ENCODE measurements at regions not wholly inside any gene's neighbourhood (a gene's known extent, or its start where the extent isn't known, plus 50 kb on each side); places are given as distances from the start of the nearest gene placed in this dataset.
"Not testable (repeated sequence)": the region's sequence is repeated elsewhere in the genome, so short reads cannot be mapped to it uniquely, and the experiment has no call there.

GRCh38 chr10:45564303-45564959 is 108.1 kb downstream of the ZFAND4 start:
- no peak overlapping the region for H3K9ac ChIP-seq (ENCODE audit: low read length in 5 of 5)
- H3K4me1 ChIP-seq (ENCODE audit: control insufficient read depth in 5 of 5, insufficient read depth in 5 of 5, low read length in 5 of 5) = peaks cover 0 to 2% (median 0%) of the 10 kb centered on the region in 5 donors
- H3K4me3 ChIP-seq (ENCODE audit: low read depth in 1 of 5, low read length in 5 of 5) = no peak overlapping the region
- no peaks in the 10 kb centered on the region for H3K27me3 ChIP-seq (ENCODE audit: control insufficient read depth in 5 of 5, insufficient read depth in 4 of 5, low read length in 5 of 5)
- no peak overlapping the region for H3K27ac ChIP-seq (ENCODE audit: low read depth, low read length)
- no peaks in the 10 kb centered on the region for H3K9me3 ChIP-seq (ENCODE audit: control insufficient read depth in 5 of 5, low read length in 5 of 5)
- peaks cover 0 to 4% (median 0%) of the 10 kb centered on the region in 5 donors for H3K36me3 ChIP-seq (ENCODE audit: control insufficient read depth in 5 of 5, insufficient read depth in 5 of 5, low read length in 5 of 5)

GRCh38 chr10:45561952-45562351 is 110.6 kb downstream of the ZFAND4 start:
- no peak overlapping the region for H3K9ac ChIP-seq (ENCODE audit: low read length in 5 of 5)
- no peaks in the 10 kb centered on the region for H3K27me3 ChIP-seq (ENCODE audit: control insufficient read depth in 5 of 5, insufficient read depth in 4 of 5, low read length in 5 of 5)
- no peak overlapping the region for H3K27ac ChIP-seq (ENCODE audit: low read depth, low read length)
- no peak overlapping the region for H3K4me3 ChIP-seq (ENCODE audit: low read depth in 1 of 5, low read length in 5 of 5)
- no peaks in the 10 kb centered on the region for H3K9me3 ChIP-seq (ENCODE audit: control insufficient read depth in 5 of 5, low read length in 5 of 5)
- H3K4me1 ChIP-seq (ENCODE audit: control insufficient read depth in 5 of 5, insufficient read depth in 5 of 5, low read length in 5 of 5) = peaks cover 0 to 12% (median 10%) of the 10 kb centered on the region in 5 donors
- peaks cover 0 to 4% (median 0%) of the 10 kb centered on the region in 5 donors for H3K36me3 ChIP-seq (ENCODE audit: control insufficient read depth in 5 of 5, insufficient read depth in 5 of 5, low read length in 5 of 5)

- peaks cover 0 to 4% (median 0%) of the 10 kb centered on the region in 5 donors for H3K36me3 ChIP-seq (ENCODE audit: control insufficient read depth in 5 of 5, insufficient read depth in 5 of 5, low read length in 5 of 5)
- H3K9me3 ChIP-seq (ENCODE audit: control insufficient read depth in 5 of 5, low read length in 5 of 5) = no peaks in the 10 kb centered on the region
- H3K27ac ChIP-seq (ENCODE audit: low read depth, low read length) = no peak overlapping the region
- peaks cover 0 to 21% (median 14%) of the 10 kb centered on the region in 5 donors for H3K4me1 ChIP-seq (ENCODE audit: control insufficient read depth in 5 of 5, insufficient read depth in 5 of 5, low read length in 5 of 5)
- H3K9ac ChIP-seq (ENCODE audit: low read length in 5 of 5) = no peak overlapping the region
- no peak overlapping the region for H3K4me3 ChIP-seq (ENCODE audit: low read depth in 1 of 5, low read length in 5 of 5)
- H3K27me3 ChIP-seq (ENCODE audit: control insufficient read depth in 5 of 5, insufficient read depth in 4 of 5, low read length in 5 of 5) = no peaks in the 10 kb centered on the region
Observed at GRCh38 chr10:45560262-45560661, 112.3 kb downstream of the ZFAND4 start.

DNA sequence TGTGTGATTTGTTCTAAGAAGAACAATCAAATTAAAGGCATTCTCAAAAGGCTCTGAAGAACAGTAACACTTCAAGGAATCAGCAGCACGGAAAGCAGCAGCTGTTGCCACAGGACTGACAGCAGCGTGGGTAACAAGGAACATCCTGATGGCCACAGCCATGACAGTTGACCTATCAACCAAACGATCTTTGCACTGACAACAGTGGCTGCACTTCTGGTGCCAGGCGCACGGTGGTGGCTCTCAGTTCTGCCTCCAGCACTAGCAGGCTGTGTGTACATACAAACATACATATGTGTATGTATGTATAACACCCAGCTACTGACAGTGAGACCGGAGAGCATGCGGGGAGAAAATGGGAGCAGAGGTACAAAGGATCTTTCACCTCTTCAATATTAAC is 114.1 kb downstream of the ZFAND4 start:
- no peaks in the 10 kb centered on the region for H3K27me3 ChIP-seq (ENCODE audit: control insufficient read depth in 5 of 5, insufficient read depth in 4 of 5, low read length in 5 of 5)
- no peaks in the 10 kb centered on the region for H3K9me3 ChIP-seq (ENCODE audit: control insufficient read depth in 5 of 5, low read length in 5 of 5)
- H3K27ac ChIP-seq (ENCODE audit: low read depth, low read length) = no peak overlapping the region
- no peak overlapping the region for H3K9ac ChIP-seq (ENCODE audit: low read length in 5 of 5)
- peaks cover 0 to 4% (median 0%) of the 10 kb centered on the region in 5 donors for H3K36me3 ChIP-seq (ENCODE audit: control insufficient read depth in 5 of 5, insufficient read depth in 5 of 5, low read length in 5 of 5)
- peaks cover 0 to 21% (median 14%) of the 10 kb centered on the region in 5 donors for H3K4me1 ChIP-seq (ENCODE audit: control insufficient read depth in 5 of 5, insufficient read depth in 5 of 5, low read length in 5 of 5)
- no peak overlapping the region for H3K4me3 ChIP-seq (ENCODE audit: low read depth in 1 of 5, low read length in 5 of 5)

DNA sequence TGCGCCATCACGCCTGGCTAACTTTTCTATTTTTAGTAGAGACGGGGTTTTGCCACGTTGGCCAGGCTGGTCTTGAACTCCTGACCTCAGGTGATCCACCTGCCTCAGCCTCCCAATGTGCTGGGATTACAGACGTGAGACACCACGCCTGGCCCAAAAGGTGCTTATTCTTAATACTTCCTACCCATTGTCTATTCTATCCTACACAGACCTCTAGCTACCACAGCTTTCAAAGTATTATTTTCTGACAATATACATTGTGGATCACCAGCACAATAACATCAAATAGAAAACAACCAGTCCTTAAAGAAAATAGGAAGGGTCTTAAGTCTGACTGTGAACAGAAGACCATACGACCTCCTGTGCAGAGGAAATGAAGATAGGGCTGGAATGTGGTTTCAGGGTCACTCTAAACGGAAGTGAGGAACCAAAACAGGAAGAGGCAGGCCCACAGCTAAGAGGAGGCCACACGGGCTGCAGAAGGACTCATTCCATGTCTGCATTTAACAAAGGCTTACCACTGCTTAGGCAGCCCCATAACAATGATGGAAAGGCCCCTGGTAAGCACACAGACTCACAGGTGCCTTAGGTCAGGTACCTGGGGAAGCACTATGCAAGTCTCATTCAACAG is 115.2 kb downstream of the ZFAND4 start:
- no peaks in the 10 kb centered on the region for H3K27me3 ChIP-seq (ENCODE audit: control insufficient read depth in 5 of 5, insufficient read depth in 4 of 5, low read length in 5 of 5)
- no peak overlapping the region for H3K27ac ChIP-seq (ENCODE audit: low read depth, low read length)
- peaks cover 0 to 4% (median 0%) of the 10 kb centered on the region in 5 donors for H3K36me3 ChIP-seq (ENCODE audit: control insufficient read depth in 5 of 5, insufficient read depth in 5 of 5, low read length in 5 of 5)
- H3K4me1 ChIP-seq (ENCODE audit: control insufficient read depth in 5 of 5, insufficient read depth in 5 of 5, low read length in 5 of 5) = peaks cover 0 to 21% (median 14%) of the 10 kb centered on the region in 5 donors
- peak overlapping the region in 1 of 5 donors; percentile 26 for H3K4me3 ChIP-seq (ENCODE audit: low read depth in 1 of 5, low read length in 5 of 5)
- H3K9me3 ChIP-seq (ENCODE audit: control insufficient read depth in 5 of 5, low read length in 5 of 5) = no peaks in the 10 kb centered on the region
- no peak overlapping the region for H3K9ac ChIP-seq (ENCODE audit: low read length in 5 of 5)

- H3K9me3 ChIP-seq (ENCODE audit: control insufficient read depth in 5 of 5, low read length in 5 of 5) = no peaks in the 10 kb centered on the region
- no peak overlapping the region for H3K9ac ChIP-seq (ENCODE audit: low read length in 5 of 5)
- no peak overlapping the region for H3K4me3 ChIP-seq (ENCODE audit: low read depth in 1 of 5, low read length in 5 of 5)
- no peaks in the 10 kb centered on the region for H3K27me3 ChIP-seq (ENCODE audit: control insufficient read depth in 5 of 5, insufficient read depth in 4 of 5, low read length in 5 of 5)
- no peak overlapping the region for H3K27ac ChIP-seq (ENCODE audit: low read depth, low read length)
- peaks cover 0 to 21% (median 14%) of the 10 kb centered on the region in 5 donors for H3K4me1 ChIP-seq (ENCODE audit: control insufficient read depth in 5 of 5, insufficient read depth in 5 of 5, low read length in 5 of 5)
- H3K36me3 ChIP-seq (ENCODE audit: control insufficient read depth in 5 of 5, insufficient read depth in 5 of 5, low read length in 5 of 5) = peaks cover 0 to 4% (median 0%) of the 10 kb centered on the region in 5 donors
Observed at GRCh38 chr10:45555795-45556194, 116.8 kb downstream of the ZFAND4 start.

- not testable (repeated sequence) for H3K9ac ChIP-seq (ENCODE audit: low read length in 5 of 5); H3K9me3 ChIP-seq (ENCODE audit: control insufficient read depth in 5 of 5, low read length in 5 of 5); H3K27ac ChIP-seq (ENCODE audit: low read depth, low read length); H3K36me3 ChIP-seq (ENCODE audit: control insufficient read depth in 5 of 5, insufficient read depth in 5 of 5, low read length in 5 of 5); H3K4me3 ChIP-seq (ENCODE audit: low read depth in 1 of 5, low read length in 5 of 5); H3K27me3 ChIP-seq (ENCODE audit: control insufficient read depth in 5 of 5, insufficient read depth in 4 of 5, low read length in 5 of 5)
- H3K4me1 ChIP-seq (ENCODE audit: control insufficient read depth in 5 of 5, insufficient read depth in 5 of 5, low read length in 5 of 5) = peaks cover 0 to 18% (median 14%) of the 10 kb centered on the region in 5 donors
Observed at GRCh38 chr10:45555332-45555731, 117.2 kb downstream of the ZFAND4 start.

DNA sequence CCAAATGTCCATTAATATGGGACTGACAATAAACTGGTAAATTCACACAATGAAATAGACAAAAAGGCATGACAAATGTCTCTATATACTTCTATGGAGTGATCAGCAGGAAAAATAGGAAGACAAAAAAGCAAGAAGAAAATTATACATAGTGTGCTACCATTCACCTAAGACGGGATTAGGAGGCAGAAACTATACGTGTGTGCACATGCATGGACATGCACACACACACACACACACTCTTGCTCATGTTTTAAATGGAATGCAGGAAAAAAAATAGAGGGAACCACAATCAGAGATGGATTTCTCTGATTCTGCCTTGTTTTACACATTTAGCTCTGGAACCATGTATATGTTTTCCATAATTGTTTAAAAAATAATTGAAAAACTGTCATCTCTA is 119.0 kb downstream of the ZFAND4 start:
- H3K9ac ChIP-seq (ENCODE audit: low read length in 5 of 5) = no peak overlapping the region
- no peaks in the 10 kb centered on the region for H3K9me3 ChIP-seq (ENCODE audit: control insufficient read depth in 5 of 5, low read length in 5 of 5)
- H3K36me3 ChIP-seq (ENCODE audit: control insufficient read depth in 5 of 5, insufficient read depth in 5 of 5, low read length in 5 of 5) = peaks cover 0 to 8% (median 2%) of the 10 kb centered on the region in 5 donors
- H3K4me3 ChIP-seq (ENCODE audit: low read depth in 1 of 5, low read length in 5 of 5) = no peak overlapping the region
- peaks cover 0 to 18% (median 14%) of the 10 kb centered on the region in 5 donors for H3K4me1 ChIP-seq (ENCODE audit: control insufficient read depth in 5 of 5, insufficient read depth in 5 of 5, low read length in 5 of 5)
- H3K27ac ChIP-seq (ENCODE audit: low read depth, low read length) = no peak overlapping the region
- no peaks in the 10 kb centered on the region for H3K27me3 ChIP-seq (ENCODE audit: control insufficient read depth in 5 of 5, insufficient read depth in 4 of 5, low read length in 5 of 5)

DNA sequence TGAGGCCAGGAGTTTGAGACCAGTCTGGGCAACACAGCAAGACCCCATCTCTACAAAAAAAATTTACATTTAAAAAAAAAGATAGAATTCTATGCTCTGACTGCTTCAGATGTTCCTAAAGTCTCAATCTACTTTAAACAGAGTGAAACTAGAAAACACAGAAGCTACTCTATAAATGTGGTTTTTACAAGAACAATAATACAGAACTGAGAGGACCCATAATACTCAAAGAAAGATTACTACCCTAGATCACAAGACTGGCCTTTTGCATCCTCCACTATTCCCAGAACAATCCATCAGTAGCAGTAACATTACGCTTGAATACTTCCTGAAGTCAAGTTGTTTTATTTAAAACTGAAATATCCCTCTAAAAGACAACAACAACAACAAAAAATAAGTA is 119.4 kb downstream of the ZFAND4 start:
- Histone ChIP-seq H3K27me3 (ENCODE audit: control insufficient read depth in 5 of 5, insufficient read depth in 4 of 5, low read length in 5 of 5) (no peaks in the 10 kb centered on the region), H3K4me1 (ENCODE audit: control insufficient read depth in 5 of 5, insufficient read depth in 5 of 5, low read length in 5 of 5) (peaks cover 0 to 15% (median 14%) of the 10 kb centered on the region in 5 donors), H3K9ac (ENCODE audit: low read length in 5 of 5) (no peak overlapping the region), H3K4me3 (ENCODE audit: low read depth in 1 of 5, low read length in 5 of 5) (no peak overlapping the region), H3K36me3 (ENCODE audit: control insufficient read depth in 5 of 5, insufficient read depth in 5 of 5, low read length in 5 of 5) (peaks cover 0 to 8% (median 2%) of the 10 kb centered on the region in 5 donors), H3K9me3 (ENCODE audit: control insufficient read depth in 5 of 5, low read length in 5 of 5) (no peaks in the 10 kb centered on the region), H3K27ac (ENCODE audit: low read depth, low read length) (no peak overlapping the region)

DNA sequence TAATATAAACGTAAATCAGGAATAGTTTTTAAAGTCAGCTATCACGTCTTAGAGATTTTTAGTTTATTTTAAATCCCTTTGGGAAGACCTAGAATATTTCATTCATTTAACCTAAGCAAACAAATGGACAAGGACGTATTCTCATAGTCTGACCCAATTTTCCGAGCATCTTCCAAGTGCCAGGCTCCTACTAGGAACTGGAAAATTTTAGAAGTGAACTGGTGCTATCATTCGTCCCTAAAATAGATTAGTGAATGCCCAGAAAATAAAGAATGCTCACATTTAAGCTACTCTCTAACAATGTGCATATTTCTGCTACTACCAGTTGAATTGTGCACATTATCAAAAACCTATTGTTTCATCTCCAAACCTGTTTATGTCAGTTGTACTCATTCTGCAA is 120.1 kb downstream of the ZFAND4 start:
- peaks cover 0 to 12% (median 9%) of the 10 kb centered on the region in 5 donors for H3K4me1 ChIP-seq (ENCODE audit: control insufficient read depth in 5 of 5, insufficient read depth in 5 of 5, low read length in 5 of 5)
- no peak overlapping the region for H3K9ac ChIP-seq (ENCODE audit: low read length in 5 of 5)
- no peak overlapping the region for H3K27ac ChIP-seq (ENCODE audit: low read depth, low read length)
- H3K36me3 ChIP-seq (ENCODE audit: control insufficient read depth in 5 of 5, insufficient read depth in 5 of 5, low read length in 5 of 5) = peaks cover 0 to 8% (median 2%) of the 10 kb centered on the region in 5 donors
- no peaks in the 10 kb centered on the region for H3K9me3 ChIP-seq (ENCODE audit: control insufficient read depth in 5 of 5, low read length in 5 of 5)
- no peaks in the 10 kb centered on the region for H3K27me3 ChIP-seq (ENCODE audit: control insufficient read depth in 5 of 5, insufficient read depth in 4 of 5, low read length in 5 of 5)
- no peak overlapping the region for H3K4me3 ChIP-seq (ENCODE audit: low read depth in 1 of 5, low read length in 5 of 5)
